Activated naive CD4-positive, alpha-beta T cell treated with anti-CD3 and anti-CD28 coated beads, Interleukin-2, amount 50 U/mL, for 24 hours (primary cell): ENCODE measurements at regions not wholly inside any gene's neighbourhood (a gene's known extent, or its start where the extent isn't known, plus 50 kb on each side); places are given as distances from the start of the nearest gene placed in this dataset.
"Not testable (repeated sequence)": the region's sequence is repeated elsewhere in the genome, so short reads cannot be mapped to it uniquely, and the experiment has no call there.

Experiments used
- H3K27ac Mint-ChIP-seq: one replicate; pipeline ENCODE4 v1.8.0; 2021; ENCODE audit warnings: mild to moderate bottlenecking, mixed read lengths
- H3K27me3 Mint-ChIP-seq: one replicate; pipeline ENCODE4 v1.8.0; 2021; ENCODE audit warnings: mixed read lengths
- H3K36me3 Mint-ChIP-seq: one replicate; pipeline ENCODE4 v1.8.0; 2021; ENCODE audit warnings: mixed read lengths
- H3K4me1 Mint-ChIP-seq: one replicate; pipeline ENCODE4 v1.8.0; 2021; ENCODE audit warnings: mixed read lengths
- H3K4me3 Mint-ChIP-seq: one replicate; pipeline ENCODE4 v1.8.0; 2021; ENCODE audit warnings: mild to moderate bottlenecking, mixed read lengths
- H3K9me3 Mint-ChIP-seq: one replicate; pipeline ENCODE4 v1.8.0; 2021; ENCODE audit warnings: mixed read lengths

DNA sequence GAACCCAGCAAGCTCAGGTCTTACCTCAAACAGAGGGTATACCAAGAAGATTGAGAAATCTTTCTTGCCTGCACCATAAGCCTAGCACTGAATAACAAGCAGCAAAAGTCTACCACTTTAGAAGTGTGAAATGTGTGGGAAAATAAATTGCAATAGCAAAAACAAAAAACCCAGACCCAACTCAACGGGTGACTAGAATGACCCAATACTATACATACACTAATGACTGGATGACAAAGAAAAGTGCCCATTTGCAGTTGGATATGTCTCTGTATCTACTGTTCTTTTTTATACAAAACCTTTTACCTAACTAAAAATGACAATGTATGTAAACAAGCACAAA, 950.6 kb downstream of the TRIB2 start:
- Mint-ChIP-seq H3K4me3 (no peak overlapping the region), H3K27ac (no peak overlapping the region), H3K36me3 (no peaks in the 10 kb centered on the region), H3K27me3 (no peaks in the 10 kb centered on the region), H3K9me3 (no peaks in the 10 kb centered on the region), H3K4me1 (no peaks in the 10 kb centered on the region)

GRCh38 chr2:13669607-13670006, 952.9 kb downstream of the TRIB2 start:
- no peaks in the 10 kb centered on the region for H3K4me1 Mint-ChIP-seq

DNA sequence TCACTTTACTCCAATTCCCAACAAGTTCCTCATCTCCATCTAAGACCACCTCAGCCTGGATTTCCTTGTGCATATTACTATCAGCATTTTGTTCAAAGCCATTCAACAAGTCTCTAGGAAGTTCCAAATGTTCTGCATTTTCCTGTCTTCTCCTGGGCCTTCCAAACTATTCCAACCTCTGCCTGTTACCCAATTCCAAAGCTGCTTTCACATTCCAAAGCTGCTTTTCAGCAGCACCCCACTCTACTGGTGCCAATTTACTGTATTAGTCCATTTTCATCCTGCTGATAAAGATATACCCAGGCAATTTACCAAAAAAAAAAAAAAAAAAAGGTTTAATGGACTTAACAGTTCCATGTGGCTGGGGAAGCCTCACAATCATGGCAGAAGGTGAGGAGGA, 957.1 kb downstream of the TRIB2 start:
- not testable (repeated sequence) for H3K4me3 Mint-ChIP-seq, H3K36me3 Mint-ChIP-seq, H3K27me3 Mint-ChIP-seq, H3K9me3 Mint-ChIP-seq, H3K27ac Mint-ChIP-seq, H3K4me1 Mint-ChIP-seq

More at GRCh38 chr2:13669607-13670006, 952.9 kb downstream of the TRIB2 start:
- no peaks in the 10 kb centered on the region for H3K27me3 Mint-ChIP-seq
- H3K27ac Mint-ChIP-seq, result no peak overlapping the region
- no peaks in the 10 kb centered on the region for H3K9me3 Mint-ChIP-seq
- H3K4me3 Mint-ChIP-seq, result no peak overlapping the region
- H3K36me3 Mint-ChIP-seq, result no peaks in the 10 kb centered on the region

DNA sequence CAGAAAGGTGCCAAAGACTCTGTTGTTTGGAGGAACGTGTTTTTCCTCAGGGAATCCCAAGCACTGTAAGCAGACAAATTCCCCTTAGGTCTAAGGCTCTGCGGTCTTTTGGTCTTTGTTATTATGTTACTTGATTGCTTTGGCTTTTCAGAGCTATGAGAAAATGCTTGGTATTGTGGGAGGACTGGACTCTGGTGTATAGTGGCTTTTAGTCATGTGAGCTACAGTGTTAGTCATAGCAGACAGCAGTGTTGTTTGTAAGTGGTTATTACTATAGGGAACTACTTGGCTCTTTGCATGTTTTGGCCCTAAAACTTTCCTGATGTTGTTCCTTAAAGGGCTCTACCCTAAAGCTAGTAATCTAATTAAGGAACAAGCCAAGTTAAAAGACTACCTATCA, 956.2 kb upstream of the LRATD1 start:
- Mint-ChIP-seq H3K27ac (no peak overlapping the region), H3K9me3 (no peaks in the 10 kb centered on the region), H3K36me3 (no peaks in the 10 kb centered on the region), H3K4me3 (no peak overlapping the region), H3K27me3 (no peaks in the 10 kb centered on the region), H3K4me1 (no peaks in the 10 kb centered on the region)

DNA sequence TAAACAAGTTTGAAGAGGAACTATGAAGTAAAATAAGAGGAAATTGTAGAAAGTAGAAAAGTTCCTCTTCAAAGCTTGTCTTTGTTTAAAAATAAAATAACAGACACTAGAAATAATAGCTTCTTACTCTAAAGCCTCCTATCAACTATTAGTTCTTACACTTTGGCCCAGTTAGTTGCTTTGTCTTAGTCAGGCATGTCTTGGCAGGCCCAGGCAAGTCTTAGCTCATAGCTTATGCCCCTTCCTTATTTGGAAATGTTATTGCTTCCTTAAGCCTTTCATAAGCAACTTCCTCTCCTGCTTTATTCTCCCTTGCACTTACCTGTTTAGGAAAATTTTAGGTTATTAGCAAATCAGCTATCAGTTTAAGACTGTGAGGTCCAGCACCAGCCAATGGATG, 950.6 kb upstream of the LRATD1 start:
- Mint-ChIP-seq H3K27me3 (no peaks in the 10 kb centered on the region), H3K4me1 (no peaks in the 10 kb centered on the region), H3K36me3 (no peaks in the 10 kb centered on the region), H3K9me3 (peaks cover 10% of the 10 kb centered on the region), H3K4me3 (no peak overlapping the region), H3K27ac (no peak overlapping the region)

- Mint-ChIP-seq H3K36me3 (no peaks in the 10 kb centered on the region), H3K4me1 (no peaks in the 10 kb centered on the region), H3K27me3 (no peaks in the 10 kb centered on the region), H3K4me3 (no peak overlapping the region), H3K9me3 (peaks cover 10% of the 10 kb centered on the region), H3K27ac (no peak overlapping the region)
These were observed 949.8 kb upstream of the LRATD1 start for GRCh38 chr2:13682540-13683272.

GRCh38 chr2:13686262-13686661, 946.3 kb upstream of the LRATD1 start:
- peaks cover 14% of the 10 kb centered on the region for H3K9me3 Mint-ChIP-seq
- no peak overlapping the region for H3K27ac Mint-ChIP-seq
- no peaks in the 10 kb centered on the region for H3K27me3 Mint-ChIP-seq
- H3K36me3 Mint-ChIP-seq, result no peaks in the 10 kb centered on the region
- no peak overlapping the region for H3K4me3 Mint-ChIP-seq
- H3K4me1 Mint-ChIP-seq, result no peaks in the 10 kb centered on the region

DNA sequence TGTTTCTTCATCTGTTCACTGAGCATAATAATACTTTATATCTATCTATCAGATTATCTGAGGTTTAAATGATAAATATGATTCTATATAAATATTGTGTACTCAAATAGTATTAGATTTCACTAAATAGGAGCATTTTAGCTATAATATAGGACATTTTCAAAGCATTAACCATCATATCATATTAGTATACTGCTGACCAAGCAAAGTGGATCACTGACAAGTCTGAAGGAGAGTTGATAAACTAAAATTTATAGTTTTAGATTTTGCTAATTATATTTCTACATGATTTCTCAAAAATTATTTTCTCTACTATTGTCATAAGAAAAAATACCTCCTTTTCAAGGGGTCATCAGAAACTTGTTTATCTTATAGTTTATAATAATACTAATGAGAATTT, 937.8 kb upstream of the LRATD1 start:
- Mint-ChIP-seq H3K27me3 (no peaks in the 10 kb centered on the region), H3K4me1 (no peaks in the 10 kb centered on the region)

GRCh38 chr2:13696601-13697000, 935.9 kb upstream of the LRATD1 start:
- no peaks in the 10 kb centered on the region for H3K4me1 Mint-ChIP-seq
- H3K4me3 Mint-ChIP-seq, result no peak overlapping the region
- H3K27me3 Mint-ChIP-seq, result no peaks in the 10 kb centered on the region
- H3K27ac Mint-ChIP-seq, result no peak overlapping the region
- no peaks in the 10 kb centered on the region for H3K36me3 Mint-ChIP-seq
- H3K9me3 Mint-ChIP-seq, result no peaks in the 10 kb centered on the region

More for the DNA sequence above, 937.8 kb upstream of the LRATD1 start:
- H3K9me3 Mint-ChIP-seq, result peaks cover 3% of the 10 kb centered on the region
- no peak overlapping the region for H3K27ac Mint-ChIP-seq
- H3K36me3 Mint-ChIP-seq, result no peaks in the 10 kb centered on the region
- H3K4me3 Mint-ChIP-seq, result no peak overlapping the region

DNA sequence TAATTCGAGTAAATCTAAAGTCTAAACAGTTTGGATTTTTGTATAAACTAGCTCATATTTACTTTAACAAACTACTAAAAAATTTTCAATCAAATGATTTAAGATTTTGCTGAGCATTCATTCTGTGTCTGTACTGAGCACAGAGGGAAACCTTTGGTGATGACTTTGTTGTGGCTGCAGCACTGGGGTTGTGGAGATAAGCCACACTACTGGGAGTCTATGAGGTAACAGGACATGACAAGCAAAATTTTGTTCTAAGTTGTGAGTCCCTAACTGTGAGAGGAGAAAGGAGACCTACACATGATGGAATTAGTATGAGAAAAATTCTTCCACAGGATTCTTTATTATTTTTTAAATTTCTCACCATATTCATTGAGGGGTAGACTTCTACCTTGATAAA, 933.7 kb upstream of the LRATD1 start:
- Mint-ChIP-seq H3K4me3 (no peak overlapping the region), H3K9me3 (no peaks in the 10 kb centered on the region), H3K4me1 (no peaks in the 10 kb centered on the region), H3K27ac (no peak overlapping the region), H3K36me3 (no peaks in the 10 kb centered on the region), H3K27me3 (no peaks in the 10 kb centered on the region)

DNA sequence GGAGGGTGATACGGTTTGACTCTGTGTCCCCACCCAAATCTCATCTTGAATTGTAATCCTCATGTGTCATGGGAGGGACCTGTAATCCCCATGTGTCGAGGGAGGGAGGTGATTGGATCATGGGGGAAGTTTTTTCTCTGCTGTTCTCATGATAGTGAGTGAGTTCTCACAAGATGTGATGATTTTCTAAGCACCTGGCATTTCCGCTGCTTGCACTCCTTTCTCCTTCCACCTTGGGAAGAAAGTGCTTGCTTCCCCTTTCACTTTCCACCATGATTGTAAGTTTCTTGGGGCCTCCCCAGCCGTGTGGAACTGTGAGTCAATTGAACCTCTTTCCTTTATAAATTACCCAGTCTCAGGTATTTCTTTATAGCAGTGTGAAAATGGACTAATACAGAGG, 932.6 kb upstream of the LRATD1 start:
- H3K9me3 Mint-ChIP-seq, H3K27ac Mint-ChIP-seq, H3K36me3 Mint-ChIP-seq, H3K27me3 Mint-ChIP-seq, H3K4me1 Mint-ChIP-seq, H3K4me3 Mint-ChIP-seq: not testable (repeated sequence)

GRCh38 chr2:13711154-13711553, 921.4 kb upstream of the LRATD1 start:
- H3K27me3 Mint-ChIP-seq, result no peaks in the 10 kb centered on the region
- no peaks in the 10 kb centered on the region for H3K36me3 Mint-ChIP-seq
- H3K4me1 Mint-ChIP-seq, result no peaks in the 10 kb centered on the region
- H3K9me3 Mint-ChIP-seq, result no peaks in the 10 kb centered on the region
- H3K27ac Mint-ChIP-seq, result no peak overlapping the region
- H3K4me3 Mint-ChIP-seq, result no peak overlapping the region

GRCh38 chr2:13714466-13714865, 918.1 kb upstream of the LRATD1 start:
- Mint-ChIP-seq H3K36me3 (no peaks in the 10 kb centered on the region), H3K27ac (no peak overlapping the region), H3K4me1 (no peaks in the 10 kb centered on the region), H3K4me3 (no peak overlapping the region), H3K27me3 (no peaks in the 10 kb centered on the region), H3K9me3 (no peaks in the 10 kb centered on the region)

DNA sequence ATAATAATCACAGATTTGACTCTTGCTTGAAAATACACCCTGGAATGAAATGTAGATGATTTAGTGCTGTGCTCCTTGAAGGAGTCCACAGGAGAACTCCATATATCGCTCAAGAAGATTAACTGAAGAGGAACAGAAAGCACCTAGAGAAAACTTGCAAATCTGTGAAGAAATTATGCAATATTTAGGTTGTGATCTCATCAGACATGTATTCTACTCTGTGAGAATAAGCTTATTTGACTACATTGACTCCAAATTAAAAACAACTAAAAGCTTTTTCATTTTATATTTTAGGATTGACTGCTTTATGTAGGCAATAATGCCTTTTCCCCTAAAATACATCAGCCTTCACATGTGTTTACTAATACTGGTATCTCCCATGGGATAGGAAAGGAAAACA, 906.6 kb upstream of the LRATD1 start:
- H3K27ac Mint-ChIP-seq, result no peak overlapping the region
- no peaks in the 10 kb centered on the region for H3K27me3 Mint-ChIP-seq
- H3K36me3 Mint-ChIP-seq, result no peaks in the 10 kb centered on the region
- no peak overlapping the region for H3K4me3 Mint-ChIP-seq
- no peaks in the 10 kb centered on the region for H3K4me1 Mint-ChIP-seq
- peaks cover 14% of the 10 kb centered on the region for H3K9me3 Mint-ChIP-seq

- Mint-ChIP-seq H3K36me3 (no peaks in the 10 kb centered on the region), H3K4me3 (no peak overlapping the region)
These were observed 887.2 kb upstream of the LRATD1 start for GRCh38 chr2:13745330-13745729.

GRCh38 chr2:13751955-13752354, 880.6 kb upstream of the LRATD1 start:
- Mint-ChIP-seq H3K4me1 (no peaks in the 10 kb centered on the region), H3K36me3 (no peaks in the 10 kb centered on the region), H3K9me3 (no peaks in the 10 kb centered on the region), H3K27ac (no peak overlapping the region), H3K27me3 (no peaks in the 10 kb centered on the region), H3K4me3 (no peak overlapping the region)

More at GRCh38 chr2:13745330-13745729, 887.2 kb upstream of the LRATD1 start:
- no peaks in the 10 kb centered on the region for H3K4me1 Mint-ChIP-seq
- H3K9me3 Mint-ChIP-seq, result peaks cover 7% of the 10 kb centered on the region
- no peak overlapping the region for H3K27ac Mint-ChIP-seq
- no peaks in the 10 kb centered on the region for H3K27me3 Mint-ChIP-seq

GRCh38 chr2:13758412-13758811, 874.1 kb upstream of the LRATD1 start:
- peaks cover 6% of the 10 kb centered on the region for H3K9me3 Mint-ChIP-seq
- H3K4me3 Mint-ChIP-seq, result no peak overlapping the region
- no peaks in the 10 kb centered on the region for H3K27me3 Mint-ChIP-seq

More at GRCh38 chr2:13758412-13758811, 874.1 kb upstream of the LRATD1 start:
- Mint-ChIP-seq H3K36me3 (no peaks in the 10 kb centered on the region), H3K4me1 (no peaks in the 10 kb centered on the region), H3K27ac (no peak overlapping the region)
